GM18520 (cell line): ENCODE measurements at regions not wholly inside any gene's neighbourhood (a gene's known extent, or its start where the extent isn't known, plus 50 kb on each side); places are given as distances from the start of the nearest gene placed in this dataset.
"Not testable (repeated sequence)": the region's sequence is repeated elsewhere in the genome, so short reads cannot be mapped to it uniquely, and the experiment has no call there.

ENCODE experiments used
- ATAC-seq: cut with Tn5 transposase; IDR thresholded peaks from one replicate; pipeline ENCODE4 v1.9.1; 2021; ENCODE audit not compliant: unreplicated experiment

- ATAC-seq = no peak
Observed at GRCh38 chr5:155684417-155684816, 642.5 kb upstream of the SGCD start.

DNA sequence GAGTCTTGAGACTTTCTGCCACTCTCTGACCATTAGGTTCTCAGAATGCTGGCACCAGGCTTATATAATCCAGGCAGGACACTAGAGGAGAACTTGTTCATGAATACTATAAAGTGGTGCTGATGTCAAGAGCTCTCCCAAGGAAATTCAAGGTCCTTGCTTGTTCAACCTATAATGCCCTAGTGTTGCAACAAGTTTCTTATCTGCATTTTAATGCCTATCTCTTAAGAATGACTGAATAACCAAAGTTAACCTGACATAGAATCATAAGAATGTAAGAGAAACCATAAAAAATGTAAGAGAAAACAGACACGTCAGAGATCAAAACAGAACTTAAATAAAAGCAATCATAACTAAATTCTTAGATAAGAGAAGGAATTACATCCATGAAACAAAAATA, 640.8 kb upstream of the SGCD start:
- no peak for ATAC-seq

- no peak for ATAC-seq
Observed at GRCh38 chr5:155689406-155689805, 637.6 kb upstream of the SGCD start.

DNA sequence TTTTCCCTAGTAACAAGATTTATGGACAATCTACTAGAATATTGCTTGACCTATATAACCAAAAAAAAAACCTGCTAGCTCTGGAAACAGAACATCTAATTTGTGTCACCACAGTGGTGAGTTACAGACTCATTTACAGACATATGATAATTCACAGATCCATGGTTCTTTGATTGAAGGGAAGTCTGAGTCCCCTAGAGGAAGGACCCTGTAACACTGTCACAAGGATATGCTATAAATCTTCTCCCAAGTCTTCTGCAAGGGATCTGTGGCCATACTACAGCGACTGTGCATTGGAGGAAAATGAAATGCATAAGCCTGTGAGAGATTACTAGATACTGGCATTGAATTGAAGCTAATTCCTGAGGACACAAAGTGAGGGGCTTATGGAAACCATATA, 630.6 kb upstream of the SGCD start:
- ATAC-seq = no peak

GRCh38 chr5:155697236-155697635, 629.7 kb upstream of the SGCD start:
- no peak for ATAC-seq

GRCh38 chr5:155699385-155699784, 627.6 kb upstream of the SGCD start:
- ATAC-seq = no peak

DNA sequence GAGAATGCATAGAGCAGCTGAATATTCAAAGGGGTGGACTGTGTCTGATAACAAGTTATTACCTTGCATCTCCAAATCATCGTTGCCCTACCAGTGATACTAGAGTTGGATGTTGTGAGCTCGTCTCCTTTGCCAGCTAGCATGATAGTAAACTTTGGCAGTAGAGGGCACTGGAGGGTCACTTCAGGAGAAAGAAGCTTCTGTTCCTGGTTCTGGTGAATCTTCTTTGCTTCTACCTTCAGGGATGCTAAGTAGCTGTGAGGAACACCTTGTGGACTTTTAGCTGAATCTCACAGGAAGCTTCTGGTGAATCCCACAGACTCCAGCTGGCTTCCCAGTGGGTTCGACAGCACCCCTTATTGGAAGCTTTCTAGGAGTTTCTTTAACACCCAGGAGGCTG, 626.6 kb upstream of the SGCD start:
- ATAC-seq = no peak

DNA sequence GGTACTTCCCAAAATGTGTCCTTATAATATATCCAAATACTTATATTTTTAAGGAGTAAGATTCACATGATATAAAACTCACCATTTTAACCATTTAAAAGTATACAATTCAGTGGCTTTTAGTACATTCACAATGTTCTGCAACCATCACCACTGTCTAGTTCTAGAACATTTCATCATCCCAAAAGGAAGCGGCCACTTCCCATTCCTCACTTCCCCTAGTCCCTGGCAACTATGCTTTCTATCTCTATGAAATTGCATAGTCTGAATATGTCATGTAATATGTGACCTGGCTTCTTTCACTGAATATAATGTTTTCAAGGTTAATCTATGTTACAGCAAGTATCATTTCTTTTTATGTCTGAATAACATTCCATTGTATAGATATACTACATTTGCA, 615.1 kb upstream of the SGCD start:
- ATAC-seq = no peak

- not testable (repeated sequence) for ATAC-seq
Observed at GRCh38 chr5:155714435-155714834, 612.5 kb upstream of the SGCD start.

DNA sequence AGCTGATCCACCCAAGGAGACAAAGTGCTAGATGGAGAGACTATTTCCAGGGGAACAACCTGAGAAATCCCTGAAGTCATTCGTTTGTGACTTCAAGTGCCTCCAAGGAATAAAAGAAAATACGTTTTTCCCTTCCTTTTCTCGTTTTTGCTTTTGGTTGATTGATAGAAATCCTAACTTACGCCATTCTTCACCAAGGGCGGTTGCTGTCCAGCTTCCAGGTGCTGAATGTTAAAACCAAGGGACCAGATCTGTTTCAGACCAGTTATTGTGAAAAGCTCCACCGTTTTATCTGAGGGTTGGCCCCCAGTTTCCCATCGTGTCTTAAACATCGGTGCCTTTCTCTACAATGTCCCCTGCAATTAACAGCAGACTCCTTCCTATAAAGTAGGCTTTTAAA, 600.7 kb upstream of the SGCD start:
- no peak for ATAC-seq

DNA sequence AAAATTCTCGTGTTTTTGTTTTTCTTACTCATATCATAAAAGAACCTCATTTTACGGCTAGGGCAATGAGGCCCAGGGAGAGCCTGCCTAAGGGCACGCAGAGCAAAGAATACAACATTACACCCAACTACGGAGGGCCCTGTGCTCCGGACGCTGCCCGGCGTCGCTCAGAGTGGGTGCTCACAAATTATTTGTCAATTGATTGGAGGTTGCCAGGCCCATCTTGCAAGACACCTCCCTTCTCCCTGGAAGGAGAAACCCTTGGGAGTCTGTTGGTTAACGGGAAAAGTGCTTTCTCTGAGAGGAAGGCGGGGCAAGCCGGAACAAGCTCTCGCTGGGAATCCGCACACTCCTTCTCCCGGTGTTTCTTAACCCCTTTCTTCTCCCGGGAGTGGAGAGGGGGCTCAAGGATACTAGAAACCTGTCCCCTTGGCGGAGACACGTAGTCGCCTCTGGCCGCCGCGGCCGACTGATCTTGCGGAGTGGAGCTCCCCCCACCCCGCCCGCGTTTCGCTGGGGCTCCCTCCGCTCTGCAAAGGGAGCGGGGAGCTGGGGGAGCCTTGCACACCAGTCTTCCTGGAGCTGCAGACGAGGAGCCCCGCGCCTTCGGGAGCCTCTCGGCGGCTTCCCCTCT, 599.3 kb upstream of the SGCD start:
- ATAC-seq = no peak

- no peak for ATAC-seq
Observed at GRCh38 chr5:155728146-155728856, 598.7 kb upstream of the SGCD start.

DNA sequence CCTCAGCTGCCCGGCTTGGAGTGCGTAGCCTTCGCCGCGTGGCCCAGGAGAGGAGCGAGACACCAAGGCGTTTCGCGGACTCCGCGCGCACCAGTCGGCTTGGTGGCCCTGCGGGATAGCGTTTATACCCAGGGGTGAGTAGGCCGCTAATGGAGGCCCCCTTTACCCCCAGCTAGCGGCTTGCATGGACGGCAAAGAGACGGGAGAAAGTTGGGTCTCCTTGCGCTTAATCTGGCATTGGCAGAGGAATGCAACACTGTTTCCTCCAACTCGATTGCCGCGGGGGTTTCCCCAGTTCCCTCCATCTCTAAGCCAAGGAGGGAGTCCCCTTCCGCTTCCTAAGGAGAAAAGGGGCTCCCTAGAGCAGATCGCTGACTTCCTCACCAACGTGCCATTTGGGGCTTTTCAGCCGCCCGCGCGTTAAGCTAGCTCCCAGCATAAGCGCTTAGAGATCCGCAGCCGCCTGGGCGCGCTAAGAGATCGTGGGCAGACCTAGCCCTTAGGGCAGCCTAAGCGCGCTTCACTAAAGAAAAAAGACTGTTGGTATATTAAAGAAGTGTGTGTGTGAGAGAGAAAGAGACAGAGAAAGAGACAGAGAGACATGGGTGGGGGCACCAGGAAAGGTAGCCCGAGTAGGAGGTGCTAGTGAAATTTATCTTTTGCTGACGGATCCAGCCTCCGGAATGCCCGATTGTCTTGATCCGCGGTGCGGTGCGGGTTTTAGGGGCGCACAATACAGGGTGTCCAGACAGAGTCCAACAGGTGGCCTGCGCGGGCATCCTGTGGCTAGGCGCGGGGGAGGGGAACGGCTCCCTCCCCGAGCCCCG, 597.9 kb upstream of the SGCD start:
- no peak for ATAC-seq

DNA sequence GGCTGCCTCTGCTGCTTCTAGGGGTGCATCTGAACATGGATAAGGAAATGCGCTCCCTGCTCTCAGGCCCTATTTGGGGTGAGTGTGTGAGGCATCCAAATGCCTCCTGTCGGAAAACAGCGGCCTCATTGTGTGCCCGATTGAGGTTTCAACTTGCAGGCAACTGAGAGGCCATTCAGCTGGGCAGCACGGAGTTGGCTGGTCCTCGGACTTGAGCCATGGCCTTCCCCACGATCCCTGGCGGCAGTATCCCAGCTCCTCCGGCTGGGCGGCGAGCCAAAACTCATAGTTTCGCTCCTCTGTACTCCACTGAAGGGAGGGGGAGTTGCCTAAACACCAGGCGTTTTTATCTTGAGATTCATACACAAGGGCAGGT, 597.3 kb upstream of the SGCD start:
- no peak for ATAC-seq

GRCh38 chr5:155732587-155733376, 594.2 kb upstream of the SGCD start:
- ATAC-seq = no peak

DNA sequence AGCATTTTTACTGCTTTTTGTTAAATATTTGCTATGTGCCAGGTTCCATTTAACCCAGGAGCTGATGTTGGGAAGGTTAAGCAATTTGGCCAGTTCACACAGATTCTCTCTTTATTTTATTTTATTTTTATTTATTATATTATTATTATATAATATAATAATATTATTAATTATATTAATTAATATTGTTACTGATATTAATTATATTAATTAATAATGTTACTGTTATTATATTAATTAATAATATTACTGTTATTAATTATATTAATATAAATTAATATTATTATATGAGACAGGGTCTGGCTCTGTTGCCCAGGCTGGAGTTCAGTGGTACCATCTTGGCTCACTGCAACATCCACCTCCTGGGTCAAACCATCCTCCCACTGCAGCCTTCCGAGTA, 593.0 kb upstream of the SGCD start:
- ATAC-seq = no peak

DNA sequence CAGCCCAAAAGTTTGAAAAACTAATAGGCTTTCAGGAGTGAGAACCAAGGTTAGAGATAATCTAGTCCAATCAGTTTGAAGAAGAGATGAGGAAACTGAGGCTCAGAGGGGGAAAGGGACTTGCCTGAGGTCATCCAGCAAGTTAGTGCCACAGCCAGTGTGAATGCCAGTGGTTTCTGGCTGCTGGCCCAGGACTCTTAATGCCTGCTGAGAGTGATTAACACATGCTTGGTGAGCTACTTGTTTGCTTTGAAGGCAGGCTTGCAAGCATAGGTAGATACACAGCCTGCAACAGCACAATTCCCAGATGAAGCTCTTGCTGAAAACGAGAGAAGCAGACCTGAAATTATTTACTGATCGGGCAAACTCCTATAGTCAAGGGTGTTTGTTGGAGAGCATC, 591.6 kb upstream of the SGCD start:
- ATAC-seq = no peak

DNA sequence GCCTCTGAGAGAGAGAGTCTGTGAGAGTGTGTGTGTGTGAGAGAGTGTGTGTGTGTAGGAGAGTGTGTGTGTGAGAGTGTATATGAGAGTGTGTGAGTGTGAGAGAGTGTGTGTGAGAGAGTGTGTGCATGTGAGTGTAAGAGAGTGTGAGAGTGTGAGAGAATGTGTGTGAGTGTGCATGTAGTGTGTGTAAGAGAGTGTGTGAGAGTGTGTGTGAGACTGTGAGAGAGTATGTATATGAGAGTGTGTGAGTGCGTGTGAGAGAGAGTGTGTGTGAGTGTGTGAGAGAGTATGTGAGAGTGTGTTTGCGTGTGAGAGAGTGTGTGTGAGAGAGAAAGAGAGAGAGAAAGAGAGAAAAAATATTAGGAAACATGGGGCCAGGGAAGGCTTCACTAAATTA, 588.3 kb upstream of the SGCD start:
- no peak for ATAC-seq

DNA sequence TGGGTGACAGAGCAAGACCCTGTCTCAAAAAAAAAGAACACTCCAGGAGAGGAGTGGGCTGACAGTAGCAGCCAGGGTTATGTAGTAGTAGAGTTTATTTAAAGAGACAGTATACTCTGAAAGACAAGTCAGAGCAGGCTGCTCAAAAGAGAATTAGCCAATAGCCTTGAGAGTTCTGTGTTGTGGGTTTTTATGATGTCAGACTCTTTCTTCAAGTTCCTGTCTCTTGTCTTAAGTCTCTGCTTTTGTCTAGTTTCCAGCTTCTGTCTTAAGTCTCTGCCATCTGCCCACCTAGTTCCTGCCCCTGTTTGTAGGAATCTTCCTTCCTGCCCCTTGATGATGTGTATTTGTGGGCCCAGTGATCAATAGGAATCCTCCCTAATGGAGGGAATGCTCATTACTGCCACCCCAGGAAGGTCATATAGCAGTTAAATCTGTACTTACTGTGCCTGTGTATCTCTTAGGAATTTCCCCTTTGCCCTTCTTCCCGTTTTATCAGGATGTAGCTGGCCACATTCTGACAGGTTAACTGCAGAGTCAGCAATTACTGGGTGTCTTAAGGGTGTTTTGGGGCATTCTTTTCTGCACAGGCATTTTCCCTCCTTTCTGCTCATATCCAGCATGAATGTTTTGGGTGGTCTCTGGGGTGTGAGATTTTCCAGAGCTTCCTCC, 580.5 kb upstream of the SGCD start:
- ATAC-seq = no peak

GRCh38 chr5:155750101-155750500, 576.9 kb upstream of the SGCD start:
- ATAC-seq = no peak

GRCh38 chr5:155750571-155750970, 576.4 kb upstream of the SGCD start:
- ATAC-seq = no peak
